HG02970 (cell line): ENCODE measurements at regions not wholly inside any gene's neighbourhood (a gene's known extent, or its start where the extent isn't known, plus 50 kb on each side); places are given as distances from the start of the nearest gene placed in this dataset.

Experiments
- ATAC-seq: cut with Tn5 transposase; IDR thresholded peaks from one replicate; pipeline ENCODE4 v1.9.1; 2021; ENCODE audit warnings: mild to moderate bottlenecking, moderate library complexity, moderate number of reproducible peaks; ENCODE audit not compliant: unreplicated experiment, low FRiP score

DNA sequence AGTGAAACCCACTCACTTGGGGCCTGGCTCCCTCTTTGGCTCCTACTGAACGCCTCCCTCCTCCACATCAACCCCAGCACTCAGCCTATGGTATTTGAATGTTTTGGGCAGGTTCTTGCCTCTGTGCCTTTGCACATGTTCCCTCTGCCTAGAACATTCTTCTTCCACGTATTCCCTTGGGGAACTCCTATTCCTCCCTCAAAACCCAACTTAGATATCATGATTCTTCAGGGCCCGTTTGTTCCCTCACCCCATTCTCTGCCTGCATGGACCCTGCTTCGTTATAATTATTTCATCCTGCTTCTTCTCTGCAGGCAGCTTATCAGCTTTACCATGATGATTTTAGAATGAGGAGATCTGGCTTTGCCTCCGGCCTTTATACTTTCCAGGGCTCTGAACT is 215.0 kb upstream of the IER5L start:
- ATAC-seq, result no peak

DNA sequence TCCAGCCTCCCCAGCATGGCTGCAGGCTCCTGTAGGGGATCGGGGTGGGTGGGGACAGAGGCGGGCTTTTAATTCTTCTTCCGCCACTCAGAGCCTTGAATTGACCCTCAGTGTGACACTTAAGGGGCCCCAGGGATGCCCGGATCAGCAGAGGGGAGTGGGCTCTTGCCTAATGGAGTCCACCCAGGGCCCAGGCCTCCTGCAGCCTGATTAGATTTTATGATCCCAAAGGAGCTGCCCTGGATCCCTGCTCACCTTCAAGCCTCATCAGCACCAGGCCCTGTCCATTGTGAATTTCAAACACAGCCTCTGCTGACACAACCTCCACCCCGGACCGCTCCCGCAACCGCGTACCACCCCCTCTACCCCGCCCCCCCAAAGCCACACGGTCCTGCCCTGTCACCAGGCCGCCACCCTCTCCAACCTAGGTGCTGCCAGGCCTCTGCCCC is 214.1 kb upstream of the IER5L start:
- no peak for ATAC-seq

DNA sequence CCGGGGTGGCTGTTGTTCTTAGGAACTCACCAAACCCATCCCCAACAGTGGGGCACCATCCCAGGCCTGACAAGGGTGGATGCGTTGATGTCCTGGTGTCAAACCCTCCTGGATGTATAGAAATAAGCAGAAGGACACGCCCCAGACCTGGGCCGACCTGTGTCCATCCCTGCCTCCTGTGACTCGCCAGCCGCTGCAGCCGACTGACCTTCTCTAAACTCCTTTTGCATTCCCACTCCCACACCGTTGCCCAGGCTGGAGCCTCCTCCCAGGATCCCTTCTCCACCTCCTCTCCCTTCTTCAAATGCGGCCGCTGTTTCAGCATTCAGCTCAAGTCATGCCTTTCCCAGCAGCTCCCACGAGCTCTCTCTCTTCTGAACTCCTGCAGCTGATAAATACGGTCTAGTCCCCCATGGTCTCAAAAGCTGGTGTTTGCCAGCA is 213.2 kb upstream of the IER5L start:
- no peak for ATAC-seq

DNA sequence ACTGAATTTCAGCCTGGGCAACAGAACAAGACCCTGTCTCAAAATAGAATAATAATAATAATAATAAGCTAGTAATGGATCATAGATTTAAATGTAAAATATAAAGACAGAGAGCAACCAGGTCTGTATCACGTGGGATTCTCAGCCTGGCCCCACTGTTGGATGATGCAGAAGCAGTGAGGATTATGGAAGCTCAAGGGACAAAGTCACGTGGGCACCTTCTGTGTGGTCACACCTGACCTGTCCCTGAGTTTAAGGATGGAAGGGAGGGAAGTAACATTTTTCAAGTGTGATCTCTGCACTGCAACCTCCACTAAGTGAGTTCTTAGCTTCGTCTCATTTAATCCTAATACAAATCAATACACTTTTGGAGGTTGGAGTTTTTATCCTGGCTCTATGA is 212.5 kb upstream of the IER5L start:
- ATAC-seq, result no peak

DNA sequence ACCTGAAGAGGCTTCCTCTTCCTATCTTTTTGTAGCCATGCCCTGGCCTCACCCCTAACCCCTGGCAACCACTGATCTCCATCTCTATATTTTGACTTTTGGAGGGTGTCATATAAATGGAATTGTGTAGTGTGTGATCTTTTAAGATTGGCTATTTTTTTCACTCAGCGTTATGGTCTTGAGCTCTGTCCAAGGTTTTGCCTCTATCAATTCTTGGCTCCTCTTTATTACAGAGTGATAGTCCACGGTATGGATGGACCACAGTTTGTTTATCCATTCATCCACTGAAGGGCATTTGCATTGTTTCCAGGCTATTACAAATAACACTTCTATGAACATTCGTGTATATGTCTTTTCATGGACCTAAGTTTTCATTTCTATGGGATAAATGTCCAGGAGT is 209.8 kb upstream of the IER5L start:
- no peak for ATAC-seq

DNA sequence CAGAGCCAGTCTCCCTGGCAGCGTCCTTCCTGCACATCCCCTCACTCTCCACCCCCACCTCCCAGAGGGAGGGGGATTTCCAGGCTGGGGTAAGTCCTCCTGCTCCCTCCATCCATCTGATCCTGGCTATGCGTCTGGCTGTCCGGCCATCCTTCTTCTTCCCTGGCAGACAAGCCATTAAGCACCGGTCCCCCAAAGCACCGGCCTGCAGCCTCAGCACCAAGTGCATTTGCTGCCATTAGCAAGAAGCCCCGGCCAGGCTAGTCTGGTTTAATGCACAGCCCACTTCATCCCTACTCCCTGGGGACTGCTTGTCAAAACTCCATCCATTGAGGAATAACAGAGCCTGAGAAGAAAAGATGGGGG is 208.7 kb upstream of the IER5L start:
- no peak for ATAC-seq

DNA sequence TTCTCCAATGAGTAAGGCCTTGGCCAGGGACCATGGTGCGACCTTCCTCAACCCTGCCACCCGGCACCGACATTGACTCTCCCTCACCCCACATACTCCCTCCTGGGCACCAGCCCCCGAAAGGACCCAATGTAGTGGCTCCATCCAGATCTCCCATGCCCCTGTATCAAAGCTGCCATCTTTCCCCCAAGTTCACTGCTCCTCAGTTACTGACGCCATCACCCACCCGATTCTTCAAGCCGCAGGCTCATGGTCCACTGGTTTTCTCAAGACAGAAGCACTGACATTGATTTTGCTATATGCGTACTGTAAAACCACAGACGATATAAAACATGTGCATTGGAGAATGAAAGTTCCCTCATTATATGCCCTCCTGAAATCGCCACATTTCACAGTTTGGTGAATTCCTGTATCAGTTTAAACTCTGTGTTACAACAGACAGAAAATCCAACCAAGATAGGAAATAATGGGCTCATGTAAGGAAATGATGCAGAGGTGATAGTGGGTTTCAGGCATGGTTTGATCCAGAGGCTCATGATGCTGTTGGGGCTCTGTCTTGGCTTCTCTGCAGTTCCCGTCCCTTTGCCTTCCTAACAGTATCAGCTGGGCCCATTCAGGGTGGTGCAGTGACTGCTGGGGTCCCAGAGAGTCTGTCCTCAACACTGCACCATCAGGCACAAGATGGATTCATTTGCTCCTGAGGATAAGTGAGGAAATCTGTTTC is 207.3 kb upstream of the IER5L start:
- no peak for ATAC-seq

DNA sequence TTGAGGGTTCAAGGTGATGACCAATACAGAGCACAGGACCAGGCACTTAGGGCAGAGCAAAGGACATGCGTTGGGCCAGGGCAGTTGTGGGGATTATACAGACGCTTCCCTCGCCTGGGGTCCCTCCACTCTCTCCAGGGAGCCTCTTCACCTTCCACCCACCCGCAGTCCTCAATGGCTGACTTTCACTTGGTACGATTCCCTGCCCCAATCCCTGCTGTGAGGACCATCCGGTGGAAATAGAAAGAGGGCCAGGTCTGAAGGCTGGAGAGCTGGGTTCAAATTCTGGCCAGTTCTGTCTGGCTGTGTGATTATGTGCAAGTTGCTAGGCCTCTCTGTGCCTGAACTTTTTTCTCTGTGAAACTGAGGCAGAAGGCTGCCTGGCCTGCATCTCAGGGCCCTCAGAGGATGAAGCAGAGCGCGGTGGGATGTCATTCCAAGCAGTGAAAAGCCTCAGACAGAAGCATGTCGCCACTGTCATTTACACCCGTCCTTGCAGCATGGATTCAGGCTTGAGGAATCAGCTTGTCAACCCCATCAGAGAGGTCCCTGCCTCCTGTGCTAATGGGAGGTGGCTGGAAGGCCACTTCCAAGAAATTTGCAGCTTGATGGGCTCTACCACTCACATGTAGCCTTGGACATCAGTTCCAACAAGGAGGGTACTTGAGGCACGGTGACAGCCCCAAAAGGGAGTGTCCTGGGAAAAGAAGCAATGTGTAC is 206.6 kb upstream of the IER5L start:
- ATAC-seq, result no peak

DNA sequence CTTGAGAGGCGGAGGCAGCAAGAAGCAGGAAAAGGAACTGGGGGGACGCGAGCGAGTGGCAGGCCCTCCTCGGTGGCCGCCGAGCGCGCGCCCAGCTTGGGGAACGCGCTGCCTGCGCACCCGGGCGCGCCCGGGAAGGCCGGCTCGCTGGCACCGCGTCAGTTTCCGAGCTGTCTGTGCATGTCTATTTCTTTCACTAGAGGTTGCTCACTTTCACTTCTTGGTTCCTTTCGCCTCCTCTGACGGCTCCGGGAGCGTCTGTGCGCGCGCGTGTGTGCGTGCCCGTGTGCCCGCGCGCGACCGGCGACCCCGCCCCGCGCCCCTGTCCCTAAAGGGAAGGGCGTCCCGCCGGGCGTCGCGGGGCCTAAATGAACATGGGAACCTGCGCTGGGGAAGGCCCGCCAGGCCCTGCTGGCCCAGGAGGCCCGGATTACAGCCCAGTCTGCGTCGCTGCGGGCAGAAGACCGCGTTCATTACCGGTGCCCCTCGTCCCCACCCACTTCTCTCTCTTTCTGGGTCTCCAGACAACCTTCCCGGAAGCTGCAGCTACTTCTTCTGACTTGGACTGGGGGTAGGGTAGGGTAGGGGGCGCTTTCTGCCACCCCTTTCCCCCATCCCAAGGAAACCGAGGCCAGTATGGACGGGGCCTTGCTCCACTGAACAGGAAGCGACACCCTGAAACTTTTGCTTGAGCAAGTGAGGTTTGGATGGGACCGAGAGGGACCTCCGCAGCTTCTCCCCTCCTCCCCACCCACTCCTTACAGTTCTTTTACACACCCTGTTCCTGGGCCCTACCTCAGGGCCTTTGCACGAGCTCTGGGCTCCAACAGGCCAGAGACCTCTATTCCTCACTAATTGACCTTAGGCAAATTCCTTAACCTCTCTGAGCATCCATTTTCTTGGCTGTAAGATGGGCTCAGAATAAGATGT is 205.8 kb upstream of the IER5L start:
- no peak for ATAC-seq

DNA sequence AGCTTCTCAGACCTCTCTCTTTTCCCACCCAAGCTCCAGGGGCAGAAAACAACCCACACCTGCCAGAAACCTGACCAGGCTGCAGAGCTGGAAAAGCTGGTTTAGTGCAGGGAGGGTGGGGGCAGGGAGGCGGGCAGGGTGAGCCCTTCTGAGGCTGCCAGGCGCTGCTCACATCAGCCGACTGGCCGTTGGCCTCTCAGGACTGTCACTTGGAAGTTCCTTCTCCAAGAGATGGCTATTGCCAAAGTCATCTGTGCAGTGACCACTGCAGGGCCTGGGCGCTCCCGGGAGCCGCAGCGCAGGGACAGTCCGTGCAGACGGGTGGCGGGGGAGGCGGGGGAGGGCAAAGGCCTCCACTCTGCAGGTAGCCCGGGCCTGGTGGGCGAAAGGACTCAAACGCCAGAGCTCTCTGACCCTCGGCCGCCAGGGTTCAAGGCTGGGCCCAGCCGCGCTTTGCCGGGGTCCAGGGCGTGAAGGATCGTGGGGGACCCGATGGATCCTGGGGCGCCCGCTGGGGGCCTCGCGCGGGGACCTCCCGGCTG is 205.0 kb upstream of the IER5L start:
- ATAC-seq, result no peak

DNA sequence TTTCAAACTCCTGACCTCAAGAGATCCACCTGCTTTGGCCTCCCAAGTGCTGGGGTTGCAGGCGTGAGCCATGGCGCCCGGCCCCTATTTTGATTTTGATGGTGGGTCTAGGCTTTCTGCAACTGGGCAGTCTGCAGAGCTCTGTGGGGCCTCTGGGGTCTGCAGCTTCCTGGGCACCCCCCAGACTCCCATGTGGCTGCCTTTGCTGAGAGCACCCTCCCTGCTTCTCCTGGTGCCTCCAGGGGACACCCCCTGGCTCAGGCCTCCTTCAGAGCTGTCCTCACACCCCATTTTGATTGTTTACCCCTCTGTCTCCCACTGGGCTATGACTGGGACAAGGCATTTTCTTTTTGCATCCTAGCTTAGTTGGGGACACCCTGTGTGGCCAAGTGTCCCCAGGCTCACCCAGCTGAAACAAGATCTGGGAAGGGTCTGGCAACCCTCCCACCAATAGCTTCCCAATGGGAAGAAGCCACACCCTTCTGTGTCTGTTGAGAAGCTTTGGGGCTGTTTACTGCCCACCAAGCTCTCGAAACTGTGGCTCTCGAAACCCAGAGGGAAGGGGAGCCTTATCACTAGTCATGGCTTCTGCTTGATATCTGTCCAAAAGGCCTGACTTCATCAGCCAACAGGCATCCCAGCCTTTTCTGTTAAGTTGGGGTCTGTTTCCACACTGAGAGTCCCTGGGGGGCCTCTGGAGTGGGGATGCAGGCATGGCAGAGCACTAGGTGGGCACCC is 204.4 kb upstream of the IER5L start:
- no peak for ATAC-seq

DNA sequence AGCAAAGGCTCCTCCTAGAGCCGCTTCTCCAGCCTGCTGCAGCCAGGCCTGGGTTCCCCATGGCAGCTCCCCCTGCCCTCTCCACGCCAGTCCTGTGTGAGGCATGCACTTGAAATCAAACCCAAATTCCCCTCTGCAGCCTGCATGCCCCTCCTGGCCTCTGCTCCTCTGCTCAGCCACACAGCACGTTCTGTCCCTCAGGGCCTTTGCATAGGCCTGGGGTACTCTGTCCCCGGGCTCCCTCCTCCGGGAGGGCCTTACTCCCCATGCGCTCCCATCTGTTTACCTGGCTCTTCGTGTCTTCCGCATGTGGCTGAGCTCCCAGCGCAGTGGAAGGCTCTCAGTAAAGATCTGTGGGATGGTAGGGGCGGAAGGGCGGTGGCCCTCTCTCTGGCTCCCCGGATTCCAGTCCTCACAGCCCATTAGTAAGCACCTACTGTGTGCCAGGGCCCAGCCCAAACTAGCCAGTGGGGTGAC is 203.5 kb upstream of the IER5L start:
- no peak for ATAC-seq

DNA sequence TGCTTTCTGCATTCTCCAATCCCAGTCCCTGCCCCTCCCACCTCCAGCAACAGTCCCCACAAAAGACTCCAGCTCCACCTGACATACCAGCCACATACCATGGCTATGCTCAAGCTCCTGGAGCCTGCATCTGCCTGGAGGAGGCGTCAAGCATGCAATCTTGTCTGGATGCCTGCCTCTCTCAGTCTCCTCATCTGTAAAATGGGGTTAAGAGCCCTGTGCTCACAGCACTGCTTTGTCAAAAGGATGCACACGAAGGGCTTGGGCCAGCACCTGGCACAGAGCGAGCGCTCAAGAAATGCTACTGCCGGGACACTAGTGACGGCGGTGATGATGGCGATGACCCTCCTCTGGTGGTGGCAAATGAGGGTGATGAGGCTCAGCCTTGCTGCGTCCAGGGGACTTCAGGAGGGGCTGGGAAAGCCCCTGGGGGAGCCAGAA is 202.9 kb upstream of the IER5L start:
- ATAC-seq, result no peak

DNA sequence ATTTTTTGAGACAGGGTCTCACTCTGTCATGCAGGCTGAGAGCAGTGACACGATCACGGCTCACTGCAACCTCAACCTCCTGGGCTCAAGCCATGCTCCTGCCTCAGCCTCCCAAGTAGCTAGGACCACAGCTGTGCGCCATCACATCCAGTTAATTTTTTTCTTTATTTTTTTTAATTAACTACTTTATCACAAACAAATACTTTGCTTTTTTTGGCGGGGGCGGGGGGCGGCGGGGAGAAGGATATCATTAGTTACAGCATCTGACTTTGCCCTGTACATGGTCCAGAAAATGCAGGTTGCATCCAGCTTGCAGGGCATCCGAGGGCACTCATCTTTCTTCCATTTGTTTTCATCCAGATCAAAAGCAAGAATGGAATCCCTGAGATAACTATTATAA is 201.8 kb upstream of the IER5L start:
- no peak for ATAC-seq

DNA sequence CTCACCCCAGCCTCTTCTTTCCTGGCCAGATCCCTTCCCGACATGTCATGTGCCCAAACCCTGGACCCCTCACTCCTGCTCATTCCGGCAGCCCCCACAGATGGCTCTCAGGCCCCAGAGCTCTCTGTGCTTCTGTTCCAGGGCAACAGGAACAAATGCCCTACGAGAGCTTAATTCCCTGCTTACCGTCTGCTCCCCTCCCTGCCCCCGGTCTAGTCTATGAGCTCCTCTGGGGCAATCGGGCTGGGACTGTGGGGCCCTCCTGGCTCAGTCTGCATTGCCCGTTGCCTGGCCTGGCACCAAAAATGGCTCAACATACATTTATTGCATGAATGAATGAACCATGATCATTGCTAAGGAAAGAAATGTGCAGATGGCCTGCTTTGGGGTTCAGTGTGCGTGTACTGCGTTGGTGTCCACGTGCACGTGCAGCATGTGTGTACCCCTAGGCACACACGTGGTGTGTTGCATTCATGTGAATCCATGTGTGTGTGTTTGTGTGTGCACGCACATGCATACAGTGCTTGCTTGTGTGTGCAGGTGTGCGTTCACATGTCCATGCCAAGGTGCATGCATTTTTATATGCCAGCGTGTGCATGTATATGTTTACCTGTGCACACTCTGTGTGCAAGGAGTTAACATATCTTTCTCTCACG is 201.2 kb upstream of the IER5L start:
- ATAC-seq, result no peak

DNA sequence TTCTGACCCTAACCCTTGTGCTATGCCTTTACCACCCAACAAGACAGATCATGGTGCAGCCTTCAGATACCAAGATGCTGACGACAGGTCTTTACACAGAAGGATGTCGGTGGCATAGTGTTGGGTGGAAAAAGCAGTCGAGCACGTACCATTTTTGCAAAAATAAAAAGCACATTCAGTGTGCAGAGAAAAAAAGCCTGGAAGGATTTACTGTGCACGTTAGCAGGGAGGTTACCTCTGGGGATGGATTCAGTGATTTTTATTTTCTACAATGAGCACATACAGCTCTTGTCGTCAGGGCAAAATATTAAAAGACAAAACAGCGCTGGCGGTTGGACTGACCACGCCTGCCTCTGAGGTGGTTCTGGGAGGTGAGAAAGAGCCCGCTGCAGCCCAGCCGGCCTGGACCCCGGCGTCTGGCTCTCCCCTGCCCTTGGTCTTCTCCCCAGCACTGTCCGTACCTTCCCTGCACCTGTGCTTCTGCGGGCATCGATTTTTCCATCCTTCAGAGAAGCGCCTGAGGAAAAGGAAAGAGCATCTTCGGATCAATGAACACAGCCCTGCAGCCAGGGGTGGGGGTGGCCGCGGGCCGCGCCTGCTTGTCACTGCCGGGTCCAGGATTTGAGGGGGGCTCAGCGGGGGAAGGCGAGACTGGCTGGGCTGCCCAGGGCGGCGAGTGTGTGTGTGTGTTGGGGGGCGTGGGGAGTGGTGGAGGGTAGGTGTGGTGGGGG is 200.0 kb upstream of the IER5L start:
- ATAC-seq, result no peak

DNA sequence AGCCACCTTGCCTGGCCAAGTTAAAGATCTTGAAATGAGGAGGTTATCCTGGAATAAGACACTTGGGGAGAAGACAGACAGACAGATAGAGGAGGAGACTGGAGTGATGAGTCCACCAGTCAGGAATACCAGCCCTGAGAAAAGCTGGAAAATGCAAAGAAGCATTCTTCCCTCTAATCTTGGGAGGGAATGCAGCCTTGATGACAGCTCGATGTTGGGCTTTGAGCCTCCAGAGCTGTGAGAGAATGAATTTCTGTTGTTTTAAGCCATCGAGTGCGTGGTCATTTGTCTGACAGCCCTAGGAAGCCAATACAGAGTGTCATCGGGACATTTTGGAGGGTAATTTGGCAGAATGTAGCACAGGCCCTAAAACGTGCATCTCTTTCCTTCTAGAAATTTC is 199.1 kb upstream of the IER5L start:
- no peak for ATAC-seq

DNA sequence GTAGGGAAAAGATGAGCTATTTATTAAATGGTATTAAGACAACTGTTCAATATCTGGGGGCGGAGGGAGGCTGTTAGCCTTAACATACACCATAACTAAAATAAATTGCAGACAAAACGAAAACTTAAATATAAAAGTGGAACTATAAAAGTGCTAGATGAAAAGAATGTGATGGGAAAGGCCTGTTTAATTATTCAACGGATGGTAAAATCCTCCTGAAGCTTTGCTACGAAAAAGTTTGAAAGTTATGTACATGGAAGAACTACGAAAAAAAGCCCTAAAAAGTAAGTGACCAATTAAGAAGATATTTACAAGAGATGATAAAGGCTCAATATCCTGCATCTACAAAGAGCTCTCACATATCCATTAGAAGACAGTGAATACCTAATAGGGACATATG is 197.8 kb upstream of the IER5L start:
- no peak for ATAC-seq

DNA sequence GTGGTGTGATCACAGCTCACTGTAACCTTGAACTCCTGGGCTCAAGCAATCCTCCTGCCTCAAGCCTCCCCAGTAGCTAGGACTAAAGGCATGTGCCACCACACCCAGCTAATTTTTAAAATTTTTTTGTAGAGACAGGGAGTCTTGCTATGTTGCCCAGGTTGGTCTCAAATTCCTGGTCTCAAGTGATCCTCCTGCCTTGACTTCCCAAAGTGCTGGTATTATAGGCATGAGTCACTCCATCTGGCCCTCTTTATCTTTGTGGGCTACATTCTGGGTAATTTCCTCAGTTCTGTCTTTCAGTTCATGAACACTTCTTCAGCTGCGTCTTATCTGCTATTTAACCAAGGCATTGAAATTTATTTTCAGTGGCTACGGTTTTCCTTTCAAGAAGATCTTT is 196.6 kb upstream of the IER5L start:
- no peak for ATAC-seq
